Cerebellar cortex (tissue), 1 donor: ENCODE measurements at regions not wholly inside any gene's neighbourhood (a gene's known extent, or its start where the extent isn't known, plus 50 kb on each side); places are given as distances from the start of the nearest gene placed in this dataset.
A peak's percentile ranks its signal among the peaks of the same experiment; 100 is the strongest.
"Not testable (repeated sequence)": the region's sequence is repeated elsewhere in the genome, so short reads cannot be mapped to it uniquely, and the experiment has no call there.

Experiments used
- DNase-seq: peaks from one replicate; pipeline ENCODE4 v3.0.0-alpha.2; 2015; ENCODE audit warnings: low spot score

GRCh38 chr1:234960722-234961455, 167.7 kb downstream of the TOMM20 start:
- DNase-seq = no peak

DNA sequence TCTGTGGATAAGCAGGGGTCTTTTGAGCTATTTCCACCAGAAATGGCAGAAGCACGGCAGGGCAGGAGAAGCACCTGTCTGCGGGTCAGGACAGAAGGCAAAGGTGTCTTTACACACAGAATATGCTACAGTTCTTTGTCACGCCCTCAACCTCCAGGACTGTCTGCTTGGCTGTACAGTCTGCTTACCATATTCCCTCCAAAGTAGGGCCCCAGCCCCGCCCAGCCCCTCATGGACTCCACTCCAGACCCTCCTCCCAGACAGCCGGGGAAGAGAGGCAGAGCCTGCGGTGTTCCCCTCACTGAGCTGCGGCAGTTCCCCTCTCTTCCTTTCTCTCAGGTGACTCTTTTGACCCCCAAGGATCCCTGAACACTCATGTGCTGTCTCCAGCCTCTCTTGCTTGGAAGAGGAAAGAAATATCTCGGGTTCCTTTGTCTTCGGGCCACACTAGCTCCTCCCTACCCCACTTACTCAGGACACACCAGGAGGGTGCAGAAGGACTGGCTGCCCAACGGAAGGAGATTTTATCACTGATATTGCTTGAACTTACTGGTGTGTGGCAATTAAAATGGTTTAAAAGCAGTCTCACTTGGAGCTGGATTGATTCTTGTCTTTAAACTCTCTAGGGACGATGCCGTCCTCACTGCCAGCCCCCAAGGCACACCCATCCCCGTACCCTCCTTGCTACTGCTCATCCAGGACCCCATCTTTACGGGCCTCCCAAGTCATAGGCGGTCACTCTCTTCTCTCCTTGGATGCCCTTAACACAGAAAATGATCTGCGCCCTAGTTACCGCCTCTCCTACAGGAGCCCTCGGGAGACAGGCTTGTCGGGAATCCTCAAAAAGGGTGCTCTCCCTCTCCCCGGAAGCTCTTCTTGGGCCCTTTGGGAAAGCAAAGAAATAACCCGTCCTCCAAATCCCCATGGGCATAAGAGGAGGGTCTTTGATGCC, 169.7 kb downstream of the TOMM20 start:
- DNase-seq = peak; percentile 35

DNA sequence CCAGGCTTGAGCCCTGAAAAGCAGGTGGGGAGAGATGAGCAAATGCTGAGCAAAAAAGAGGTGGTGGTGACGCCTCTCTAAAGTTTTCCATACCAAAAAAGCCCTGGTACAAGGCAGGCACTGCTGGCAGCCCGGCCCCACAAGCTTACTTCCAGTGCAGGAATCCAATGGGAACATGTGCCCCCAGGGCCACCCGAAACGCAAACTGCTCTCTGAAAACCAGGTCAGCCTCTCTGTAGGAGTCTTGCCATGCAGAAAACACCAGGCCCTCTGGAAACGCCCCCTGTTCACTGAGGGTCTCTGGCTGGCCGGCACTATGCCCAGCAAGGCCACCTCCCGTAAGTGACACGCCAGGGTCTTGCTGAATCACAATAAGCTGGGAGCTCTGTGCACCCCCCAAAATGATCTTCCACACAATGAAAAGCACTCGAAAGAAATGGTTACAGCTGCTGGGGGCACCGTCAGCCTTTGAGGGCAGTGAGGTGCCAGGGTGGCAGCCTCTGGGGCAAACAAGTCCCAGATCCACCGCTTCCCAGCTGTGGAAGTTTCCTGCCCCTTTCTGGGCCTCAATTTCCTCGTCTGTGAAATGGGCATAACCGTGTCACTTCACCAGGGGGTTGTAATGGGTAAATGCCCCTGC, 170.5 kb downstream of the TOMM20 start:
- DNase-seq = peak; percentile 59

- peak; percentile 84 for DNase-seq
These were observed 171.1 kb downstream of the TOMM20 start for GRCh38 chr1:234957330-234958065.

- peak; percentile 69 for DNase-seq
These were observed 171.8 kb downstream of the TOMM20 start for GRCh38 chr1:234956821-234957329.

DNA sequence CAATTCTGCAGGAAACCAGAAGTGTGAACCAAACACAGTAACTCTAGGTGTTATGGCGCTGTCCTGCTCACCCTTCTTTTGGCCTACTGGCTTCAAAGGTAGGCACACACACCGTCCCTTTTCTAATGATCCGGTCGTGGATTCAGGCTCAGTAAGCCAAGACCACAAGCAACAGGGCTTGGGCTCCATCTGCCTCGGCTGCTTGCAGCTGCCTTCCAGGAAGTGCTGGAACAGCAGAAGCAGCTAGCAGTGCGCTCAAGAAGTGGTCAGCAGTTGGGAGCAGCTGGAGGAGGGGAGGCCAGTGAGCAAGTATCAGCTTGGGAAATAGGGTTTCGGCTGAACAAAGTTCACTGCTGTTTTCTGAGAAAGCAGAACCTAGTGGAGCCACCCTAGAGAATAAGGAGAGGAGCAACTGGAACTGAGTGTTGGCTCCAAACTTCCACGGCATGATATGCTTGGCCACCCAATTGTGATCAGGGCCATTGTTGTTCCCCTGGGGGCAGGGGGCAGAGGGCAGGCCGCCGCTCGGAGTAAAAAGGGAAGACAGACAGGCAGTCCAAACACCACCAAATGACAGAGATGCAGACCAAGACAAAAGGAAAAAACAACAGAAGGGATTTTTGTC, 173.4 kb downstream of the TOMM20 start:
- DNase-seq = peak; percentile 47

DNA sequence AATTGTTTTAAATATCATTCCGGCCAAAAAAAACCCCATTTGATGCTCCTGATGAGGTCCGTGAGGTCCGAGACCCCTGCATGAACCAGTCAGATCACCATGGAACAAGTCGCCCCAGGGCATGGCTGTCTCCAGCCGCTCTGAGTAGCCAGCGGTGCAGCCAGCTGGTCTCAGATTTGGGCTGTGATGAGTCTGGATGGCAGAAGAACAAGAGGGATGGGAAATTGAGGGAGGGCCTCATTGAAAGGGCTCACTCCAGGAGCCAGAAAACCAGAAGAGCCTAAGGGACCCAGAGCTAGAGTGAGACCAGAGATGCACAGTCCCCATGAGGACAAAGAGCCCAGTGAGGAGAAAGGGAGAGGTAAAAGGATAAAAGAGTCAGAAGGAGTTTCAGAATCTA, 174.0 kb downstream of the TOMM20 start:
- DNase-seq = no peak

DNA sequence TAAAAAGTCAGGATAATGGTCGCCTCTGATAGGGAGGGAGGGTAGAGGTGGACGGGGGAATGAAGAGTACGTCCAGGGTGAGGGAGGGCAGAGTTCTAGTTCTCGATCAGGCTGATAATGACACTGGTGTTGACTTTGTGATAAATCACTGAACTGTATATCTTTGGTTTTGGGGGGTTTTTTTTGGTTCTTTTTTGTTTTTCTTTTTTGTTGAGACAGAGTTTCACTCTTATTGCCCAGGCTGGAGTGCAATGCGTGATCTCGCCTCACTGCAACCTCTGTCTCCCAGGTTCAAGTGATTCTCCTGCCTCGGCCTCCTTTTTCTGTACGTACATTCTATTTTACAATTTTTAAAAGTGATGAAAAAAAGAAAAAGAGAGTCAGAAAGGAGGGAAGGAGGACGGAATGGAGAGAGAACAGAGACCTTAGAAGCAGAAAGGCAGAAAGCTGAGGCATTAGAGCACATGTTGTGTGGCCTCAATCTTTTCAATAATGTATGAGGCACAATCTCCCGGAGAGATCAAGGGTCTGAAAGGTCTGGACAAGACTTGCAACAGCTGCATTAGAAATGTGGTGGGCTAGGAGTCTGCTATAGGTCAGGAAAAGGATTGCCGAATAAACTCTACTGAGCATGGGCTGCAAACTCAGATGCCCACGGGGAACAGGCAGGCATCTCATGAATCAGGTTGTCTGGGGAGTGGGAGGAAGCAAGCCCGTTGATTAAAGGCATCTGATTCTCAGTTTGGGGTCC, 174.8 kb downstream of the TOMM20 start:
- DNase-seq = no peak

GRCh38 chr1:234950598-234950997, 178.0 kb downstream of the TOMM20 start:
- DNase-seq = no peak

GRCh38 chr1:234949528-234949927, 179.1 kb downstream of the TOMM20 start:
- DNase-seq = not testable (repeated sequence)

- no peak for DNase-seq
These were observed 183.9 kb downstream of the TOMM20 start for GRCh38 chr1:234944439-234945344.

DNA sequence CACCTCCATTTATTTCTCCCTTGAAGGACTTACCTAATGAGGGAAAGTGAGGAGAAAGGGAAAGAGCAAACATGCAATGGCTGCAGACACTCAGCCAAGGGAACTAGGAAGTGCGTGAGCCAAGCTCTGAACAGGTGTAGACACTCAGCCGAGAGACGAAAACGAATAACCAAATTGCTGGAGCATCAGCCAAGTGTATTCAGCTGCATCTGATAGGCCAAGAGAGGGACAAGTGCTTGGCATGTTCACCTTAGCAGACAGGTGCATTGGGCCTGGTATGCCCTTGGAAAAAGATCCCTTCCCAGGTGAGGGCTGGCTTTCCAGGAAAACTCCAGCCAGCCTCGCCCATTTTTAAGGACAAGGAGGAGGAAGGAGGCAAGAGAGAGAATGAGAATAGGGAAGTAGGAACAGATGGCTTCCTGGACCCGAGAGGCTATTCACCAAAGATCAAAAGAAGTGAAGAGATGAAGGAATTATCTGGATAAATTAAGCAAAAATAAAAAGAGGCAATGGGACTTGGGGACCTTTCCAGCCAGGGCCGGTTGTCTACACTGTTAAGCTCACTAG, 184.7 kb downstream of the TOMM20 start:
- no peak for DNase-seq

DNA sequence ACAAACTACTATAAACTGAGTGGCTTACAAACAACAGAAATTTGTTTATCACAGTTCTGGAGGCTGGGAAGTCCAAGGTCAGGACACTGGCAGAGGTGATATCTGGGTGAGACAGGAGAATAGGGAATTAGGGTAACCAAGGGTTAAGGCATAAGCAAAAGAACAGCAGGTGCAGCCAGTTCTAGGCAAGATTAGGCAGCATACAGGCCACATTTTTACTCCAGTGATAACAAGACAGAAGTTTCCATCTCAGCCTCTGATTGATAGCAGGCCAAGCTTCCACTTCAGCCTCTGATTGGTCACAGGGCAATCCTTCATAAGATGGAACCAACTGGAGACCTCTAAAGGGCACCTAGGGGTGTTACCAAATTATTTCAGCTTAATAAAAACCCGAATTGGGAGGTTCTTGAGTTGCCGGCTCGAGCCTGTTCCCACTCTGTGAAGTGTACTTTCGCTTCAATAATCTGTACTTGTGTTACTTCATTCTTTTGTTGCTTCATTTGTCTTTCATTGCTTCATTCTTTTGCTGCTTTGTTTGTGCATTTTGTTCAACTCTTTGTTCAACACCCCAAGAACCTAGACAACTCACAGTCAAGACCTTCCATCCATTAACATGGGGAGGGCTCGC, 185.6 kb downstream of the TOMM20 start:
- no peak for DNase-seq

DNA sequence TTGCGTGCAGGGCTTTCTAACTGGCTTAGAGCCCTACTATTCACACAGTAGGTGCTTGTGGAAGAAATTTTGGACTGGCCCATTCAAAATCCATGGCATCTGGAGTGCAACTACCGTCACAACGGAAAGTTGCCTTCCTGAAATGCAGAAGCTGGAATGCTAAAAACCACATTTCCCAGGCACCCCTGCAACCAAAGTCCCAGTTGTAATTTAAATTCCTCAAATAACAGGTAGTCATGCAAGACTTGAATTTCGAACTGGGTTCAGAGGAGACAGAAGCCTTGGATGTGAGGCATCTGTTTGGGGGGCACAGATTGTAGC, 186.7 kb downstream of the TOMM20 start:
- DNase-seq = no peak

GRCh38 chr1:234941321-234942011, 187.2 kb downstream of the TOMM20 start:
- no peak for DNase-seq

- no peak for DNase-seq
These were observed 187.8 kb downstream of the TOMM20 start for GRCh38 chr1:234940841-234941240.

DNA sequence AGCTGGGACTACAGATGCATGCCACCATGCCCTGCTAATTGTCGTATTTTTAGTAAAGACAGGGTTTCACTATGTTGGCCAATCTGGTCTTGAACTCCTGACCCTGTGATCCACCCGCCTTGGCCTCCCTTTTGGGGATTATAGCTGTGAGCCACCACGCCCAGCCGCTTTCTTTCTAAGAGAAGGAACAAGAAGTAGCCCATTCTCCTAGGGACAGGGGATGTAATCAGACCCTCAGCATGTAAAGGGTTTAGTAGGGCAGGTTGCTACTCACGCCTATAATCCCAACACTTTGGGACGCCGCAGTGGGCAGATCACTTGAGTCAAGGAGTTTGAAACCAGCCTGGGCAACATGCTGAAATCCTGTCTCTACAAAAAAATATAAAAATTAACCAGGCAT, 189.7 kb downstream of the TOMM20 start:
- DNase-seq = no peak

- DNase-seq = no peak
These were observed 190.5 kb downstream of the TOMM20 start for GRCh38 chr1:234938135-234938534.
